HG02798 (cell line): ENCODE measurements at regions not wholly inside any gene's neighbourhood (a gene's known extent, or its start where the extent isn't known, plus 50 kb on each side); places are given as distances from the start of the nearest gene placed in this dataset.
"Not testable (repeated sequence)": the region's sequence is repeated elsewhere in the genome, so short reads cannot be mapped to it uniquely, and the experiment has no call there.

Source experiments
- ATAC-seq: cut with Tn5 transposase; IDR thresholded peaks from one replicate; pipeline ENCODE4 v1.9.1; 2021; ENCODE audit warnings: mild to moderate bottlenecking; ENCODE audit not compliant: unreplicated experiment, poor library complexity

- ATAC-seq = no peak
Measured at GRCh38 chr3:13198264-13198879, 125.1 kb upstream of the IQSEC1 start.

DNA sequence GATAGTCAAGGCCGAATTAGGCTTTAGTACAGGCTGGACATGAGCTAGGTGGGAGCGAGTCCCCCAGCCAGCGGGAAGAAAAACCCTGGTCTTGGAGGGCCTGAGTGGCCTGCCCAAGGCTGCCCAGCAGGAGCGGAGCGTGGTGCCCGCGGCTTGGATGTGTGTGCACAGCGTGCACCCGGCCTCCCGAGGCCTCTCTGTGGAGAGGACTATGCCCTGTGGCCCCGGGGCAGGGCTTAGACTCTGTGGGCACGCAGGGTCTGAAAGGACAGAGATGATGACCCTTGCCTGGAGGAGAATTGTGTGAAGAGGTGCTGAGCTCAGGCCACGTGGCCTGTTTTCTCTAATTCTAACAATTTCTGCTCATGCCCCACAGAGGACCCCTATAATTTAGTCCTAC, 124.6 kb upstream of the IQSEC1 start:
- ATAC-seq = no peak

GRCh38 chr3:13197281-13197680, 124.1 kb upstream of the IQSEC1 start:
- ATAC-seq = no peak

DNA sequence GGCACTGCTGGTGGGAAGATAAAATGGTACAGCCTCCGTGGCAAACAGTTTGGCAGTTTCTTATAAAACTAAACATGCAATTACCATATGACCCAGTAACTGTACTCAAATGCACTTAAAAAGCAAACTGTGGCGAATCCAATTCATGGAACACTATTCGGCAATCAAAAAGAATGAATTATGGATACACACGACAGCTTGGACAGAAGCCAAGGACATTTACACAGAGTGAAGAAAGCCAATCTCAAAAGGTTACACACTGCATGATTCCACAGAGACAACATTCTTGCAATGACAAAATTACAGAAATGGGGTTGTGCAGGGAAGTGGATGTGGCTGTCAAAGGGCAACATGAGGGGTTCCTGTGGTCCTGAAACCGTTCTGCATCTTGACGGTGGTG, 122.1 kb upstream of the IQSEC1 start:
- ATAC-seq = no peak

DNA sequence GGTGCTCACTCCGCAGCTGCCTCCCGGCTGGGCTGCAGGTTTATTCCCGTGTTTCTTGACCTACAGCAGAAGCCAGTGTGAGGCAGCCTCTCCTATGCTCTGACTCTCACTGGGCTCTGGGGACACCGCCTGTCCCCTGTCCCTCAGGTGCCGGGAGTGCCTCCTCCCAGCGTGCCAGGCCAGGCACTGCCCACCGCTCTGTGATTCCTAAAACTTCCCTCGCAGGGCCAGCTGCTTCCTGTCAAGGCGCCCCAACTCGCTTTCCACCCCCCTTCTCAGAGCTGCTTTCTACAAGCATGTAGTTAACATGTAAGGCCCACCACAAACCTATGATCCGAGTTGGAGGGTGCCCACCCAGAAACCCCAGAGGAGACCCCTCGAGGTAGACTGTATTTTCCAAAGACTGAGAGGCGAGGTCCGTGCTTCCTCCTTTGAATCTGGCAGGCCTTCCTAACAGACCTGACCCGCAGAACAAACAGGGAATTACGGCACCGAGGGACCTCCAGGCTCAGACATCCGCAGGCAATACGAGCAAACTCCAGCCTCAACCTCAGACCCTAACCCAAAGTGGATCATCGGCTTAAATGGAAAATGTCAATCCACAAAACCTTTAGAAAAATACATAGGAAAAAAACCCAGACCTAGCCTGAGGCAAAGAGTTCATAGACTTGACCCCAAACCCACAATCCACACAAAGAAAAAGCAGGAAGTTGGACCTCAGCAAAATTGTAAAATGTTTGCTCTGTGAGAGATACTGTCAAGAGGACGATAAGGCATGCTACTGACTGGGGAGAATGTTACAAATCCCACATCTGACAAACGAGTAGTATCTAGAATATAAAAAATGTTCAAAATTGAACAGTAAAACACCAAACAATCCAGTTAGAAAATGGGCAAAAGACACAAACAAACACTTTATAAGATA, 121.3 kb upstream of the IQSEC1 start:
- ATAC-seq = no peak

GRCh38 chr3:13193320-13194284, 120.4 kb upstream of the IQSEC1 start:
- ATAC-seq = no peak

DNA sequence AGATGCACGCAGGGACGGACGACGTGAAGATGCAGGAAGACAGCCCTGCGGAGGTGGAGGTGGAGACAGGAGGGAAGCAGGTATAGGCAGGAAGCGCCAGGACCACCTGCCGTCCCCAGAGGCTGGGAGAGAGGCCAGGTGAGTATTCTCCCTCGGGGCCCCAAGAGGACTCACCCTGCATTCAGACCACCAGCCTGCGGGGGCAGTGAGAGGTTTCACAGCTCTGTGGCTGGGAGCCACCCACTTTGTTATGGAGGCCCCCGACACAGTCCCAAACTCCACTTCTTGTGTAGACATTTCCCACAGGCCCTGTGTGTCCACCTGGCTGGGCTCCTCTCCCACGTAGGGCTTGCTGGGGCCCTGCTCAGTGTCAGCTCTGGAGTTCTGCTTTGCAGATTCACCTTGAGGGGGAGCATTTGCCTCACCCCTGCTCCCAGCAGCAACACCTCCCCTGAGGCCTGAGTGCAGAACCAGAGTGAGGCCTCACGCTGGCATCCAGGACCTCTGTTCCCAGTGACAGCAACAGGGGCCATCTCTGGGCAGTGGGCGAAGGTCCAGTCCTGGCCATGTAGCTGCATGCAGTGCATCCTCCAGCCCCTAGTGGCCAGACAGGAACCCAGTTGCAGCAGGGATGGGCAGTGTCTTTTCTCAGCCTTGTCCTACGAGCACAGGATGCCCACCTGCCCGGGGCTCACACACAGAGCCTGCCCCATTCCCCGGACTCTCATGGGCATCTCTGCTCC, 119.4 kb upstream of the IQSEC1 start:
- ATAC-seq = no peak

DNA sequence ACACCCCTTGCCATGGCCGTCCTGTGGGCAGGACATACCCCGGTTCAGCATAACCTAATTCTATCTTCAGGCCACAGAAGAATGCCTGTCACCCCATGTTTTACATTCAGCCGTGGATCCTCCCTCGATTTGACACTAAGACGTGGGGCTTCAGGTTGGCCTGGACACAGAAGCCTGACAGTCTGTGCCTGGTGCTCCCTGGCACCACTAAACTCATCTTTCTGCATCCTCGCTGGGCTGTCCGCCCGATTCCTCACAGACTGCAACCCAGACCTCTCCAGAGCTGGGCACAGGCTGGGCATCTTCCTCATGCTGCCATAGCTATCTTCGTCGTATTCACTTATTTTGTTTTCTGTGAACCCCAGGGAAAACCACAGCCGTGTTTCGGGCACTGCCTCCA, 117.8 kb upstream of the IQSEC1 start:
- ATAC-seq = no peak

GRCh38 chr3:13190378-13190765, 117.1 kb upstream of the IQSEC1 start:
- ATAC-seq = no peak

DNA sequence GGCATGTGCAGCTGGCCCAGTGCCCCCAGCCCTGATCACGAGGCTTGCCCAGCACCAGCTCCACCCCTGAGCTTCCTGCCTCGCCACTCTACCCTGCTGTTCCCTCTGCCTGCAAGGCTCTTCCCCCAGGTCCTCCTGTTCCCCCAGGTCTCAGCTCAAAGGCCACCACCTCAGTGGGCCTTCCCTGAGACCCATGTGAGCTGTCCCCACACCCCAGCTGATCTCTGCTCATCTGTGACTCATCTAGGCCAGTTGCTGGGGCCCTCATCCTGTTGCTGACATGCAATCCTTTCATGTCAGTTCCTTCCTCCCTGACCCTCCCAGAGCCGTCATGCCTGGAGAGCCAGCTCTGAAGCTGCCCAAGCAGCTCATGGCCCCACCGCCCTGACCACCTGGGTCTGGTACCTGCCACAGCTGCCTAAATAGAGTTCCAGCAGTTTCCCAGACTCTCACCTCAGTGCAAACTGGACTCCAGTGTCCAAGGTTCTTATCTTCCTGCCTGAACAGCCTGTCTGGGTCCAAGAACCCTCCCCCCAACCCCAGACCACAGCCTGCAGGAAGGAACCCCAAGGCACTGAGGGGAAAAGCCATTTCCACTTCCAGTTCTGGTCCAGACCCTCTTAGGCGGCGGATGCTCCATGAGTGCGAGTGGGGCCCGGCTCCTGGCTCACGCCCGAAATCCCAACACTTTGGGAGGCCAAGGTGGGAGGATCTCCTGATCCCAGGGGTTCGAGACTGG, 116.6 kb upstream of the IQSEC1 start:
- no peak for ATAC-seq

GRCh38 chr3:13188975-13189374, 115.7 kb upstream of the IQSEC1 start:
- no peak for ATAC-seq

GRCh38 chr3:13188181-13188779, 115.1 kb upstream of the IQSEC1 start:
- ATAC-seq = no peak

DNA sequence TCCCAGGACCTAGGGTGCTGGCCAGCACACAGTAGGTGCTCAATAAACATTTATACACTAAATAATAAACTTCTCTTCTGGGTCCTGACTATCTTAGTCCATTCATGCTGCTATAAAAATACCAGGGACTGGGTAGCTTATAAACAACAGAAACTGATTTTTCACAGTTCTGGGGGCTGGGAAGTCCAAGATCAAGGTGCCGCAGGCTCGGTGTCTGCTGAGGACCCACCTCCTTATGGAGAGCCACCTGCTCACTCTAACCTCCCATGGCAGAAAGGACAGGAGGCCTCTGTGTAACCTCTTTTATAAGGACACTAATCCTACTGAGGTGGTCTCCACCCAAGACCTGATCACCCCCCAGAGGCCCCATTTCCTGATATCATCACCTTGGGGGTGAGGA, 114.4 kb upstream of the IQSEC1 start:
- no peak for ATAC-seq

- no peak for ATAC-seq
Measured at GRCh38 chr3:13186435-13186815, 113.2 kb upstream of the IQSEC1 start.

DNA sequence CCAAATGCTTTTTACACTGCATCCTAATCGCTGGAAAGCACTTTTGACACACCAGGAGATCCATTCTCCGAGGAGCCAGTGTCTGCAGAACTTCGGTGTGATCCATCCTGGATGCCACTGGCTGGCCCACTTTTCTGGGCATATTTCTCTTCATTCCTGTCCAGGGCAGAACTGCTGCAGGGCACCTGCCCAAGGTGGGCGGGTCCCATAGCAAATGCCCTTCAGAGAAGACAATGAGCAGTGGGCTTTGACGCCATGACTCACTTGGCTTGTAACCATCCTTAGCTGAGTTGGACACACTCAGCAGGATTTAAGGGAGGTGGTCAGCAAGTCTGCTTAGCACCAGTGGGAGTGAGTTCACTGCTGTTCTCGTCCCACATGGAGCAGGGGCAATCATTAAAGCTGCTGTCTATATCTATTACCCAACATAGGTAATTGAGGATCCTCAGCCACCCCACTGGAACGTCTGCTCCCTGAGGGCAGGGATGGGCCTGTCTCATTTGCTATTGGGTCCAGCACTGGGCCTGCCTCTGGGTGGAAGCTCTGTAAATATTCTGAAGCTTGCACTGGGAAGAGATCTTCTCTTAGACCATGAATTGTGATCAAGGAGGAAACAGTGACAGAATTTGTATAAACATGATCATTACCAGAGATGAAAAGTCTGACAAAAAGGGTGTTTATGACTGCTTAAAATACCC, 112.7 kb upstream of the IQSEC1 start:
- no peak for ATAC-seq

DNA sequence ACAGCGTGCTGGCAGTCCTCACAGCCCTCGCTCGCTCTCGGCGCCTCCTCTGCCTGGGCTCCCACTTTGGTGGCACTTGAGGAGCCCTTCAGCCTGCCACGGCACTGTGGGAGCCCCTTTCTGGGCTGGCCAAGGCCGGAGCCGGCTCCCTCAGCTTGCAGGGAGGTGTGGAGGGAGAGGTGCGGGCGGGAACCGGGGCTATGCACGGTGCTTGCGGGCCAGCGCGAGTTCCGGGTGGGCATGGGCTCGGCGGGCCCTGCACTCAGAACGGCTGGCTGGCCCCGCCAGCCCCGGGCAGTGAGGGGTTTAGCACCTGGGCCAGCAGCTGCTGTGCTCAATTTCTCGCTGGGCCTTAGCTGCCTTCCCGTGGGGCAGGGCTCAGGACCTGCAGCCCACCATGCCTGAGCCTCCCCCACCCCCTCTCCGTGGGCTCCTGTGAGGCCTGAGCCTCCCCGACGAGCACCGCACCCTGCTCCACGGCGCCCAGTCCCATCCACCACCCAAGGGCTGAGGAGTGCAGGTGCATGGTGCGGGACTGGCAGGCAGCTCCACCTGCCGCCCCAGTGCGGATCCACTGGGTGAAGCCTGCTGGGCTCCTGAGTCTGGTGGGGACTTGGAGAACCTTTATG, 106.5 kb upstream of the IQSEC1 start:
- ATAC-seq = not testable (repeated sequence)

GRCh38 chr3:13179181-13179580, 106.0 kb upstream of the IQSEC1 start:
- ATAC-seq = no peak

- ATAC-seq = no peak
Measured at GRCh38 chr3:13178107-13178506, 104.9 kb upstream of the IQSEC1 start.
